Right lung (tissue), 2 donors: ENCODE measurements at regions not wholly inside any gene's neighbourhood (a gene's known extent, or its start where the extent isn't known, plus 50 kb on each side); places are given as distances from the start of the nearest gene placed in this dataset.
"Not testable (repeated sequence)": the region's sequence is repeated elsewhere in the genome, so short reads cannot be mapped to it uniquely, and the experiment has no call there.

Source experiments
- DNase-seq, 2 donors: peaks; one replicate each; pipeline ENCODE4 v3.0.0-alpha.2; 2013

DNA sequence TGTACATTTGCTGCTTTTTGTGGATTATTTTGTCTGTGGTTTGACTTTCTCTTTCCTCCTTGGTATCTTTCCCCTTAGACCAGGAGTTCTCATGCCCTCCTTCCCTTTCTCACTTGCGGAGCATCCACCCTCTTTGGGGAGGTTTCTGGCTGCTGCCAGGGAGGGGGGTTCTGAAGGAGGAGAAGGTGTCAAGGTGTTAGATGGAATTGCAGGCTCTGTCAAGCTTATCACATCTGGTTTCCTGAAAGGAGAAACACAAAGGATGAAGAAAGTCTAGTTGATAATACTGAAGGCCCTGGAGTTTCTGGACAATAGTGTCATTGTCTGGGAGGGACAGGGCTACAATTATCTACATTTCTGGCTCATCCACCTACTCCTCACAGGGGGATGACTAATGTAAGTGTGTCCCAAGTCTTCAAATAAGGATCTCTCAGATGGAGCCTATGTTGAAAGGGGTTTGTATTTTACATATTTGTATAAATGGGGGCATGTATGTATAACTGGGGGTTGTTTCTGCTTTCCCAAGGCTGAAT is 217.3 kb upstream of the CCDC196 start:
- DNase-seq: no peak

- no peak for DNase-seq
These were observed 213.9 kb upstream of the CCDC196 start for GRCh38 chr14:66272221-66272620.

- no peak for DNase-seq
These were observed 212.8 kb upstream of the CCDC196 start for GRCh38 chr14:66273261-66273832.

DNA sequence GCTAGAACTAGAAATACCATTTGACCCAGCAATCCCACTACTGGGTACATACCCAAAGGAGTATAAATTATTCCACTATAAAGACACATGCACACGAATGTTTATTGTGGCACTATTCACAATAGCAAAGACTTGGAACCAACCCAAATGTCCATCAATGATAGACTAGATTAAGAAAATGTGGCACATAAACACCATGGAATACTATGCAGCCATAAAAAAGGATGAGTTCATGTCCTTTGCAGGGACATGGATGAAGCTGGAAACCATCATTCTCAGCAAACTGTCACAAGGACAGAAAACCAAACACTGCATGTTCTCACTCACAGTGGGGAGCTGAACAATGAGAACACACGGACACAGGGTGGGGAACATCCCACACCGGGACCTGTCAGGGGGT is 207.8 kb upstream of the CCDC196 start:
- DNase-seq: not testable (repeated sequence)

DNA sequence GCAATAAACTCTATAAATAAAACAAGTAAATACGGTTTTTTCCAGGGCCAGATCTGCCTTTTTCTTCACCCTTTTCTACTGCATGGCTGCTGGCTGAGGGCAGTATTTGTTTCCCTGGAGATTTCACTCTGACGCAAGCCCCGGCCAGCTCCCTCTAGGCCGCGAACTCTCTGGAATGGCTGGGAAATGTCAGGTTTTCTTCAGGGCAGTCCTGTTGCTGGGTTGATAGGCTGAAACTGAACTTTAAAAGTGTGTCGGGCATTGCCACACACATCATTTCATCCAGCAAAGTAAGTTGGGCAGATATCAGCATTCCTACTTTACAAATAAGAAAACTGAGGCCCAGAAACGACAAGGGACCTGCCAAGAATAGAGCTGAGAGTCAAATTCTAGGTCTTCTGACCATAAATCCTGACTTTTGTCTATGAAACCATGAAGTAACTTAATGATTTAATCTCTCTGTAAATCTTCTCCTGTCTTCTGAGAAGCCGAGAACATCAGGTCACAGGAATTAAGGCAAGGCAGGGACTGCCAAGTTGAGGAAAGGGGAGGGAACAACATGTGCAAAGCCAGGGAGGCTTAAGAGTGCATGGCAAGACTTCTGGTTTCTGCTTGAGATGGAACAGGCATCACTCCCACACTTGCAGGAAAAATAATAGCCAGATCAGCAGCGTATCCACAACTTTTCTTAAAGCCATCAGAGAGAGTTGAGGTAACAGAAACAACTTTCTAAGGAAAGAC is 205.0 kb upstream of the CCDC196 start:
- DNase-seq: no peak

DNA sequence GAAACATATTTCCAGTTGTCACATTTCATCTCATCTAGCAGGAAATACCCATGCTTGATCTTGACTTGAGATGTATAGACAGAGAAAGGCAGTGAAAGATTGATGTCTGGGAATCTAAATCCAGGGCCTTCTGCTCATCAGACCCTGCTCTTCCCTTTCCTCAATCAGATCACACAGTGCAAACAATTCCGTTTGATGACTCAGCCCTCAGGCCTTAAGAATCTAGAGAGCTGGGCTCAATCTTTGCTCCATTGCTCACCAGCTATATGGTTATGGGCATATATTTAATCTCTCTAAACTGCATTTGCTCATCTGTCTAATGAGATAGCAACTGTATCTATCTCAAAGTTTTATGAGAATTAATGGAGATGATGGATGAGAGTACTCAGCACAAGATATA is 201.8 kb upstream of the CCDC196 start:
- no peak for DNase-seq

- no peak for DNase-seq
These were observed 197.7 kb upstream of the CCDC196 start for GRCh38 chr14:66288511-66288910.

DNA sequence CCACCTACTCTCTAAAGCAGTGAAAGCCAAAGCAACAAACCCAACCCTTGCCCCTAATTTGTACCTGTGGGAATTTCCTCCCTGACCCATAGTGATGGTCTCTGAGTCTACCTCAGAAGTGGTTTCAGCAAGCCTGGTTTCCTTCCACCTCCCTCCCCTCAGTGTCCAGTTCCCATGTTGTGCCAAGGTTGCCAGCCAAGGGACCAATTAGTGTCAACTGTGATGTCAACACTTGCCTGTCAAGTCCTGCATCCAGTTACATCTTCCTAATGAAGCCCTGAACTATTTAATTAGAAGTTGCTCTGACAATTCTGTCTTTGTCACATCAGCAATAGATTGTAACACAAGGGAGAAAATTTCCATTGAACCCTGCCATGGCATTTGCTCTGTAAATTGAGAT is 194.4 kb upstream of the CCDC196 start:
- DNase-seq: no peak

GRCh38 chr14:66293533-66294105 is 192.6 kb upstream of the CCDC196 start:
- DNase-seq: no peak

DNA sequence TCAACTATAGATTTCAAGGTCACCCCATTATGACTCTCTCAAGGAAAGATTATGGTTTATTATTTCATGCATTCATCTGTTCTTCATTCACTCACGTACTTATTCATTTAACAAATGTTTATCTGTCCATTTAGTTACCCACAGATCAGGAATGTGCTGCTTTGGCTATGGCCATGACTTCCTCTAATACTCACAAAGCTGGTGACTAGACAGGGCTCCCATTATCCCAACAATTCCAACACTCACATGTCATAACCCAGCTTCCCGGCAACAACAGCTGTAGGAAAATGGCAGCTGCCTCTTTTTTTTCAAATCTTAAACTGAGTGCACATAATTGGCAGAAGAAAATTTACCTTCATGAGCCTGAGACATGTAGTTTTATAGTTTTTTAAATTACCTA is 190.8 kb upstream of the CCDC196 start:
- DNase-seq: no peak

DNA sequence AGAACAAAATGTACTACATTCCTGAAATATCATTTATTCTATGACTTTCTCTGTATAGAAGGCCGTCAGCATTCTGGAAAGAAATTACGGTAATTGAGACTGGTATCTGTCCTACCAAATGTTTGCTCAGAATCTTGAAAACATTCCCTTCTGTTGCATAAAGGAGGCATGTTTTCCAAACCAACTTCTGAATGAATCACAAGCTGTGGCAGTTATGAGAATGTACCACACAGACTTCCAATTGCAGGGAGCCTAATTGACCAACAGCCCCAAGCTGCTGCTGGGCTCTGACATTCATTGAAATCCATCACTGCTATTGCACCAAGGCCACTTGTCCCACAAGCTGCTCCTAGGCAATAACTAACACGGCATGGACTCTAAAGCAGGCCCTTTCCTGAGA is 185.3 kb upstream of the CCDC196 start:
- DNase-seq: no peak

DNA sequence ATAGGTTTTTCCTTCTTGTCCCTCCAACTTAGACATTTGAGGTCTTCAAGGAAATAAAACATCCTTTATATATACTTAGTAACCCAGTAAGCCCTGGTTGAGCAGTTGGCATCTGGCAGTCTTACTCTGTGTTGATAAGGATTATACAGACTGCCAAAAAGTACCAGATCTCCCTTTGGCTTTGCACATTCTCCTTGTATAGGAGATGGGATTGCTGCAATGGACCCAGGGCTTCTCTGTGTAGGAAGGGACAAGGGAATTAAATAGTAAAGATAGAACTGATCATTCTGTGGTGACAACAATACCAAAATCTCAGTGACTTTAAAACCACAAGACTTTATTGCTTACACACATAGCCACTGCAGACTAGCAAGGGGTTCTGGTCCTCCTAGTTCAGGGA is 180.1 kb upstream of the CCDC196 start:
- DNase-seq: no peak

GRCh38 chr14:66311058-66311457 is 175.1 kb upstream of the CCDC196 start:
- no peak for DNase-seq

DNA sequence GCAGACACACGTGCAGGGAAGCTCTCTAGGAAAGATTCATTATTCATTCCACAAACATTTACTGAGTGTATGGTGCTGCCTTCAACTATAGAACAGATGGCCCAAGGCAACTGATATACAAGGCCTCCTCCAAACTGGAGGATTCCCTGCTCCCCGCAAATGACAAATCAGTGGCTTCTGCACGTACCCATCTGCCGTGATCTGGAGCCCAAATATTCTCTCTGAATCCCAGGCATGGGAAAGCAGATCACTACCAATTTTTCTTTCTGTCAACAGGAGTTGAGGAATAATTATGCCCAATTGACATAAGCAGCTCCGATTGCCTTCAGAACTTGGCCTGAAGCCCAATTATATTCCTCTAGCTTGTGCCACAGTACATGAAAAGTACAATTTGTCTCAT is 174.2 kb upstream of the CCDC196 start:
- DNase-seq: no peak

DNA sequence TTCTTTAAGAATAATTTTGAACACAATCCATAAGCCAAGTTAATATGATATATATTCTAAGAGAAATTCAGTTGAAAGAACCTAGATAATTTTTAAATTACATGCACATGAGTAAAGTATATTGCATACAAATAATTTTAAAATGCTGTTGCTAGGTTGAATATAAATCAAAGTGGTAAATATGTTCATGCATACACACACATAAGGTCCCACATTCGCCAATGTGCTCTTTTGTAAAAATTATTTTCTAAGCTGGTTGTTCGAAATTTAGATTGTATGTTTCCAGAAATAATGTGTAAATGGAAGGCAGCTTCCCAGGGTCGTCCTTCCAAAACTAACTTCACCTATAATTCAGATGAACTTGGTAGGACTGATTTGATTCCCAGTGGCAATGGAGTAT is 173.7 kb upstream of the CCDC196 start:
- DNase-seq: no peak

DNA sequence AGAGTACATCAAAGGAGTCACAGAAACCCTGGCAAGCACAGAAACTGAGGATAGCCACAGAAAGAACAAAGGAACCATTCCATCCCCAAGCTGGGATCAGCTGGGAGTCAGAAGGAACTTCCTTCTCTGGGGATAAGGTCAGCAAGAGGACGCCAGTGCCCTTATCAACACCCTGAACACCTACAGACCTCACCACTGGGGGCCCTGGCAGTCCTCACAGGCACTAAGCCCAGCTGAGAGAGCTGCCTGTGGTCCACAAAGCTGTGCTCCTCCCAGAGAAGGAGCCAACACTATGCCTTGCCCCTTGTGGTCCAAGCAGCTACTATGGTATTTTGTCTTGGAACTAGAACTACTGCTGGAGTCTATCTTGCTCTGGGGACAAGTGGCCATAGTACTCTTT is 171.1 kb upstream of the CCDC196 start:
- DNase-seq: no peak

DNA sequence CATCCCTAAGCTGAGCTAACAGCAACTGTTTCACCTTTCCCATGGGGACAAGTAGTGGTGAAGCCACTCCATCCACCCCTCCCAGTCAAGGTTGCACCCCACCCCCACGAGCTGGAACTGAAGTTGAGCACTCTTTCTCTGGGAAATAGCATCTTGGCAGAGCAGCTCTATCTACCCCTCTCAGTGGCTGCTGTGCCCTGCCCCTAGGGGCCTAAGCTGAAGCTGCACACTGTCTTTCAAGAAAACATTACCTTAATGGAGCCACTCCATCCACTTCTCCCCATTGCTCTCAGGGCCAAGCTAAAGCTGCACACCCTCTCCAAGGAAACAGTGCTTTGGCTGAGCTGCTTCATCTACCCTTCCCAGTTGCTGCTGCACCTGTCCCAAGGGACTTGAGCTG is 170.6 kb upstream of the CCDC196 start:
- no peak for DNase-seq

- no peak for DNase-seq
These were observed 163.6 kb upstream of the CCDC196 start for GRCh38 chr14:66322564-66322963.

DNA sequence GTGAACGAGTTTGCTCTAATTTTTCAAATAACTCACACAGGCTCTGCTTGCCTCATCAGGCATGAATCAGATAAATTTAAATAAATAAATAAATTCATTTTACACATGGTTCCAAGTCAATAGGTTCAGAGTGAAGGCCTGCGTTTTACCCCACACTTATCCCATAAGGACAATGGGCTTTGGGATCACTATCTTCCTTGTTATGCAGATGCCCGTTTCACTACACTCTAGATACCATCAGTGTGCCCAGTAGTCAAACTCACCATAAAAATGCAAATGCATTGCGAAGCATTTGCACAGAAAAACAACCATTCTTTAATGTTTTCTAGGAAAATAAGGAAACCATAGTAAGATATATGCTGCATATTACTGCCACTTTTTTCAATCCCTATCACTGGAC is 155.9 kb upstream of the CCDC196 start:
- DNase-seq: no peak

- no peak for DNase-seq
These were observed 155.3 kb upstream of the CCDC196 start for GRCh38 chr14:66330916-66331315.

- DNase-seq: not testable (repeated sequence)
These were observed 152.9 kb upstream of the CCDC196 start for GRCh38 chr14:66333293-66333692.

- DNase-seq: no peak
These were observed 144.9 kb upstream of the CCDC196 start for GRCh38 chr14:66341239-66341638.

DNA sequence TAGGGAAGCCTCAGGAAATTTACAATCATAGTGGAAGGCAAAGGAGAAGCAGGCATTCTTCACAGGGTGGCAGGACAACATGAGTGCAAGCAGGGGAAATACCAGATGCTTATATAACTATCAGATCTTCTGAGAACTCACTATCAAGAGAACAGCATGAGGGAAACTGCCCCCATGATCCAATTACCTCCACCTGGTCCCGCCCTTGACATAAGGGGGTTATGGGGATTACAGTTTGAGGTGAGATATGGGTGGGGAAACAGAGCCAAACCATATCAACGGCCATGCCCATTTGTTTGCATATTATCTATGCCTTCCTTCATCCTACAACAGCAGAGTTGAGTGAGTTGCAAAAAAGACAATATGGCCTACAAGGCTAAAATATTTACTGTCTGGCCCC is 140.2 kb upstream of the CCDC196 start:
- no peak for DNase-seq
